Activated B cell treated with CpG ODN at 0.5 μM for 24 hours (primary cell): ENCODE measurements at regions not wholly inside any gene's neighbourhood (a gene's known extent, or its start where the extent isn't known, plus 50 kb on each side); places are given as distances from the start of the nearest gene placed in this dataset.

Source experiments
- ATAC-seq: fragments of 200-7000 bp; cut with Tn5 transposase; one replicate; pipeline ENCODE4 v1.10.0; 2021; ENCODE audit warnings: low read depth, mild to moderate bottlenecking, moderate library complexity
- CTCF ChIA-PET: fragments of 350-600 bp; sonication (Branson Sonifier 250); formaldehyde crosslinking; loops from one replicate; lab custom pipeline; 2021; ENCODE audit warnings: antibody characterized with exemption; lab: Charles Lee
- POLR2A ChIA-PET: fragments of 350-600 bp; sonication (Branson Sonifier 250); formaldehyde crosslinking; loops from one replicate; lab custom pipeline; 2021; ENCODE audit warnings: antibody characterized with exemption; lab: Charles Lee
- DNase-seq: peaks from one replicate; pipeline ENCODE4 v3.0.0; 2022
- H3K27ac Mint-ChIP-seq: one replicate; pipeline ENCODE4 v1.8.0; 2020; ENCODE audit warnings: mixed read lengths
- H3K27me3 Mint-ChIP-seq: one replicate; pipeline ENCODE4 v1.8.0; 2021; ENCODE audit warnings: mixed read lengths
- H3K36me3 Mint-ChIP-seq: one replicate; pipeline ENCODE4 v1.8.0; 2021; ENCODE audit warnings: low read depth, mixed read lengths
- H3K4me1 Mint-ChIP-seq: one replicate; pipeline ENCODE4 v1.8.0; 2021; ENCODE audit warnings: mixed read lengths
- H3K4me3 Mint-ChIP-seq: one replicate; pipeline ENCODE4 v1.8.0; 2020; ENCODE audit warnings: mild to moderate bottlenecking, mixed read lengths
- H3K9me3 Mint-ChIP-seq: one replicate; pipeline ENCODE4 v1.8.0; 2020; ENCODE audit warnings: mixed read lengths
- intact Hi-C: fragments of 100-400 bp; cut with micrococcal nuclease; formaldehyde crosslinking; loops from one replicate; pipeline ENCODE4 v1.15.1; 2024
- TF ChIP-seq, protein P1 (sequence below): fragments of 200-600 bp; IDR thresholded peaks from one replicate; pipeline ENCODE4 v1.8.0; 2022; ENCODE audit warnings: antibody characterized with exemption, mild to moderate bottlenecking

GRCh38 chr4:11632025-11632424 is 203.3 kb upstream of the HS3ST1 start:
- H3K36me3 Mint-ChIP-seq: no peaks in the 10 kb centered on the region
- H3K27me3 Mint-ChIP-seq: no peaks in the 10 kb centered on the region
- H3K4me1 Mint-ChIP-seq: peaks cover 10% of the 10 kb centered on the region
- H3K27ac Mint-ChIP-seq: no peak overlapping the region
- intact Hi-C loops: no loop called here
- TF ChIP-seq, protein P1, sequence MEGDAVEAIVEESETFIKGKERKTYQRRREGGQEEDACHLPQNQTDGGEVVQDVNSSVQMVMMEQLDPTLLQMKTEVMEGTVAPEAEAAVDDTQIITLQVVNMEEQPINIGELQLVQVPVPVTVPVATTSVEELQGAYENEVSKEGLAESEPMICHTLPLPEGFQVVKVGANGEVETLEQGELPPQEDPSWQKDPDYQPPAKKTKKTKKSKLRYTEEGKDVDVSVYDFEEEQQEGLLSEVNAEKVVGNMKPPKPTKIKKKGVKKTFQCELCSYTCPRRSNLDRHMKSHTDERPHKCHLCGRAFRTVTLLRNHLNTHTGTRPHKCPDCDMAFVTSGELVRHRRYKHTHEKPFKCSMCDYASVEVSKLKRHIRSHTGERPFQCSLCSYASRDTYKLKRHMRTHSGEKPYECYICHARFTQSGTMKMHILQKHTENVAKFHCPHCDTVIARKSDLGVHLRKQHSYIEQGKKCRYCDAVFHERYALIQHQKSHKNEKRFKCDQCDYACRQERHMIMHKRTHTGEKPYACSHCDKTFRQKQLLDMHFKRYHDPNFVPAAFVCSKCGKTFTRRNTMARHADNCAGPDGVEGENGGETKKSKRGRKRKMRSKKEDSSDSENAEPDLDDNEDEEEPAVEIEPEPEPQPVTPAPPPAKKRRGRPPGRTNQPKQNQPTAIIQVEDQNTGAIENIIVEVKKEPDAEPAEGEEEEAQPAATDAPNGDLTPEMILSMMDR: no peak
- DNase-seq (no peak), ATAC-seq (no peak)
- H3K9me3 Mint-ChIP-seq: no peaks in the 10 kb centered on the region
- no peak overlapping the region for H3K4me3 Mint-ChIP-seq
- ChIA-PET POLR2A (no interaction called here), CTCF (no interaction called here)

DNA sequence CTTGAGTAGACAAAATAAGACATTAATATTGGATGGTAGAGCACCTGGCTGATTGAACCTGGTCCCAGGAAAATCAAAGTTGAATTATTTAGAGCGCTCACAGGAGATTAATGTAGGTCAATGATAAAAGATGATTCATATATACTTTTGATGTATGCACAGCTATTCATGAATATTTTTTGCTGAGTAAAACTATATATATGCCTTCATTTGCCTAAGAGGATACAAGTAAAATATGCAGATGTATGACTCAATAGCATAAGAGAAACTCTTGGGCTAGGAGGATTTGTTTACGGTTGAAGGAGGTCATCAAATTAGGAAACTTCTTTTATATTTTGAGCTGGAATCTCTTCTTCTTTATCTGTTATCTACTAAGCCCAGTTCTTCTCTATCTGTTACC is 202.7 kb upstream of the HS3ST1 start:
- no peaks in the 10 kb centered on the region for H3K27me3 Mint-ChIP-seq
- no peak overlapping the region for H3K4me3 Mint-ChIP-seq
- no peak for DNase-seq
- peaks cover 10% of the 10 kb centered on the region for H3K4me1 Mint-ChIP-seq
- TF ChIP-seq, protein P1: no peak
- ATAC-seq: no peak
- POLR2A ChIA-PET: no interaction called here
- H3K9me3 Mint-ChIP-seq: no peaks in the 10 kb centered on the region
- intact Hi-C loops: no loop called here
- no peaks in the 10 kb centered on the region for H3K36me3 Mint-ChIP-seq
- no peak overlapping the region for H3K27ac Mint-ChIP-seq
- CTCF ChIA-PET: no interaction called here

- ChIA-PET CTCF (no interaction called here), POLR2A (no interaction called here)
- no peak for ATAC-seq
- Mint-ChIP-seq H3K9me3 (no peaks in the 10 kb centered on the region), H3K27me3 (no peaks in the 10 kb centered on the region), H3K27ac (no peak overlapping the region), H3K4me3 (no peak overlapping the region), H3K36me3 (no peaks in the 10 kb centered on the region), H3K4me1 (peaks cover 10% of the 10 kb centered on the region)
- no peak for DNase-seq
- TF ChIP-seq, protein P1: no peak
- intact Hi-C loops: loop anchor here (10.0 kb wide), 1 partner anchor 1073 kb away; no protein-coding TSS in a partner anchor
These were observed 199.5 kb upstream of the HS3ST1 start for GRCh38 chr4:11628093-11628725.

DNA sequence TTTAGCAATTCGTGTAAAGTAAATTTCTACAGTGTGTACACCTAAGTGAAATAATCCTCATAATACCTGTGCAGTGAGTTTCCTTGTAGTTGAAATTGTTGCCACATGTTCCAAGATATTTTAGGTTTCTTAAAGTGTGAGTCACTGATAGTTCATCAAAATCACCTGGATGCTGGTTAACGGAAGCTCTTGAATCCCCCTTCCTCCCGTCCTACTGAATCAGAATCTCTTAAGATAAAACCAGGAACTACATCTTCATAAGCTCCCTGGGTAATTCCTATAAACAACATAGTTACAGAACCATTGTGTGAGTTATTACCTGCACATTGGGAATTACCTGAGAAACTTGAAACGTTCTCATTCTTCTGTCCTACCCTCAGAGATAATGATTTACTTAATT is 197.4 kb upstream of the HS3ST1 start:
- ChIA-PET POLR2A (no interaction called here), CTCF (no interaction called here)
- no peak overlapping the region for H3K4me3 Mint-ChIP-seq
- H3K27me3 Mint-ChIP-seq: no peaks in the 10 kb centered on the region
- H3K4me1 Mint-ChIP-seq: peaks cover 10% of the 10 kb centered on the region
- intact Hi-C loops: loop anchor here (10.0 kb wide), 1 partner anchor 1071 kb away; no protein-coding TSS in a partner anchor
- no peaks in the 10 kb centered on the region for H3K36me3 Mint-ChIP-seq
- H3K27ac Mint-ChIP-seq: no peak overlapping the region
- TF ChIP-seq, protein P1: no peak
- H3K9me3 Mint-ChIP-seq: no peaks in the 10 kb centered on the region
- DNase-seq (no peak), ATAC-seq (no peak)

DNA sequence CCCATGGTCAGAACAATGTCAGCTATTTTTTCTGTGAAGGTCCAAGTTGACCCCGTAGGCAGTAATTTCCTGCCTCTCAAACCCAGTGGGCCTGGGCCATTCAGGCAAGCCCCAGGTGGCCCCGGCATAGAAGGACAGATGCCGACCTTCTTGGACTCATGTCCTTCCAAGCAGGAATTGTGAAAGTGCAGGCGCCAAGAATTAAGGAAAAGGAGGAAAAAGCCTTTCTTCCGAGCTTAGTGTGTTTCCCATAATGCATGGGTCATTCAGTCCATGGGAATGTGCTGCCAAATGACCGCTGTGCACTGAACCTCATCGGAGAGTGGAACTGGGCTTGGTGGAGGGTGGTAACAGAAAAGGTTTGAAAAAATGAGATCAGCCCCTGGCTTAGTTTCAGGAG is 196.5 kb upstream of the HS3ST1 start:
- H3K36me3 Mint-ChIP-seq: no peaks in the 10 kb centered on the region
- H3K27me3 Mint-ChIP-seq: no peaks in the 10 kb centered on the region
- CTCF ChIA-PET: no interaction called here
- ATAC-seq (no peak), DNase-seq (no peak)
- TF ChIP-seq, protein P1: no peak
- peaks cover 4% of the 10 kb centered on the region for H3K4me1 Mint-ChIP-seq
- H3K4me3 Mint-ChIP-seq: no peak overlapping the region
- intact Hi-C loops: loop anchor here (10.0 kb wide), 1 partner anchor 1070 kb away; no protein-coding TSS in a partner anchor
- no peaks in the 10 kb centered on the region for H3K9me3 Mint-ChIP-seq
- POLR2A ChIA-PET: no interaction called here
- H3K27ac Mint-ChIP-seq: no peak overlapping the region
